BLaER1 (cell line): ENCODE measurements at regions not wholly inside any gene's neighbourhood (a gene's known extent, or its start where the extent isn't known, plus 50 kb on each side); places are given as distances from the start of the nearest gene placed in this dataset.

ENCODE experiments used
- H3K27ac ChIP-seq: shearing (Covaris generic); formaldehyde crosslinking; 2 replicates; pipeline ENCODE4 v1.8.1; 2022
- H3K27me3 ChIP-seq: shearing (Covaris generic); formaldehyde crosslinking; 2 replicates; pipeline ENCODE4 v1.8.1; 2022
- H3K36me3 ChIP-seq: shearing (Covaris generic); formaldehyde crosslinking; 2 replicates; pipeline ENCODE4 v1.8.1; 2022
- H3K4me1 ChIP-seq: shearing (Covaris generic); formaldehyde crosslinking; 2 replicates; pipeline ENCODE4 v1.8.1; 2022
- H3K4me2 ChIP-seq: shearing (Covaris generic); formaldehyde crosslinking; 2 replicates; pipeline ENCODE4 v1.8.1; 2022
- H3K4me3 ChIP-seq: shearing (Covaris generic); formaldehyde crosslinking; 2 replicates; pipeline ENCODE4 v1.8.1; 2022
- H3K9ac ChIP-seq: shearing (Covaris generic); formaldehyde crosslinking; 2 replicates; pipeline ENCODE4 v1.8.1; 2022
- H3K9me3 ChIP-seq: shearing (Covaris generic); formaldehyde crosslinking; 2 replicates; pipeline ENCODE4 v1.8.1; 2022
- H4K20me1 ChIP-seq: shearing (Covaris generic); formaldehyde crosslinking; 2 replicates; pipeline ENCODE4 v1.8.1; 2022
- Cebpa-rat ChIP-seq: shearing (Covaris generic); IDR thresholded peaks from 2 replicates; pipeline ENCODE4 v1.8.1; 2022

DNA sequence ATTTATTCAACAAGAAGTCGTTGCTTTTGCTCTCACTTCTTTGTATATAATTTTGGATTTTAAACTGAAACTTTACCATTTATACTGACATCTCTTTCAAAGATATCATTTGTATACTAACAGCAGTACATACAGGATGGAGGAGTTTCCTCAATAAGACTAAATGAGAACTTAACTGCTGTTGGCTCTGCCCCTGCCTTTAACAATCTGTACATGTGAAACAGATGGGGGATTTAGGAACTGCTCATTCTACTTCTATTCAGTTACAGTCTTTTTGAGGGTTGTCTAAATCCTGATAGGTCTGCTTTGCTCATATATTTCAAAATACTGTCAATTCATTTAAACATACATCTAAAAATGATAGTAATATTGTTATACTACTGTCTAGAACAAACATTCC, 663.2 kb downstream of the ADGRL2 start:
- no peak overlapping the region for H3K4me3 ChIP-seq
- no peaks in the 10 kb centered on the region for H3K27me3 ChIP-seq
- no peak for TF ChIP-seq Cebpa-rat
- H3K4me1 ChIP-seq, result no peaks in the 10 kb centered on the region
- H3K4me2 ChIP-seq, result no peak overlapping the region
- H3K27ac ChIP-seq, result no peak overlapping the region
- no peaks in the 10 kb centered on the region for H3K9me3 ChIP-seq
- H4K20me1 ChIP-seq, result no peaks in the 10 kb centered on the region
- H3K36me3 ChIP-seq, result no peaks in the 10 kb centered on the region
- no peak overlapping the region for H3K9ac ChIP-seq

DNA sequence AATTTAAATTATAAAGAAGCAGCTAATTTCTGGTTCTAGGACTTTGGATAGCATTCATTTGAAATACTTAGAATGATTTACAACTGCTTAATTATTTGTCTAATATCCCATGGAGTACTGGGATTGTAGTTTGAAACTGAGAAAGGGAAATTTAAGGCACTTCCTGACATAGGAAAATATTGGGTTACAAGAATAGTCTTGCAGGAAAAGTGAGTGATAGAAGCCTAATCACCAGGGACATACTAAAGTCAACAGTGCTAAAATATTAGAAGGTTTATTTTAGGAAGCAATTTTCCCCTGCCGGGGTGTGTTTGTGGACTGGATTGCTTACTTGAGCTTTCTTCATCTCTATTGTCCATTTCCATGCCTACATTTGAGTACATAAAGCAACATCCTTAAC, 661.6 kb downstream of the ADGRL2 start:
- H3K27ac ChIP-seq, result no peak overlapping the region
- H3K9ac ChIP-seq, result no peak overlapping the region
- no peaks in the 10 kb centered on the region for H3K9me3 ChIP-seq
- no peak for TF ChIP-seq Cebpa-rat
- no peak overlapping the region for H3K4me2 ChIP-seq
- H3K27me3 ChIP-seq, result no peaks in the 10 kb centered on the region
- H3K4me3 ChIP-seq, result no peak overlapping the region
- H3K36me3 ChIP-seq, result no peaks in the 10 kb centered on the region
- no peaks in the 10 kb centered on the region for H4K20me1 ChIP-seq
- H3K4me1 ChIP-seq, result no peaks in the 10 kb centered on the region

DNA sequence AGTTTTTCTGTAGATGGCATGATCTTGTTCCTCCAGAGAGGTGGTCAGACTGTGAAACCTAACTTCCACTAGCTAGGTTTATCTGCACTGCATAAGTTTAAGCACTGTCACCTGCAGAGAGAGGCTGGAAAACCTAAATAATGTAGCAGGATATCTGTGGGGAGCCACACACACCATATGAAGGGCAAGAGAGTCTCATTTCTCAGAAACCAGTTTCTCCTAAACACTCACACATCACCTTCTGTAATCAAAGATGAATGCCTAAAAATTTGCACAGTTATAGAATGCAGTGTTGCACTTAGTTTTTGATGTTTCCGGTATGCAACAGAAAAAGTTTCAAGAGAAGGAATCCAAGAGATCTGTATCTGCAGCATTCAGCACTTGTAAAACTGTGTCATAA, 654.6 kb downstream of the ADGRL2 start:
- no peak for TF ChIP-seq Cebpa-rat
- H3K36me3 ChIP-seq, result no peaks in the 10 kb centered on the region
- H3K9me3 ChIP-seq, result peaks cover 6% of the 10 kb centered on the region
- H3K27me3 ChIP-seq, result no peaks in the 10 kb centered on the region
- no peak overlapping the region for H3K4me3 ChIP-seq
- H3K9ac ChIP-seq, result peak overlapping the region; percentile 29; the same call in 1 of the 2 replicates
- H4K20me1 ChIP-seq, result no peaks in the 10 kb centered on the region
- peaks cover 18% of the 10 kb centered on the region; the same call in 1 of the 2 replicates for H3K4me1 ChIP-seq
- H3K27ac ChIP-seq, result no peak overlapping the region
- H3K4me2 ChIP-seq, result peak overlapping the region; percentile 42

DNA sequence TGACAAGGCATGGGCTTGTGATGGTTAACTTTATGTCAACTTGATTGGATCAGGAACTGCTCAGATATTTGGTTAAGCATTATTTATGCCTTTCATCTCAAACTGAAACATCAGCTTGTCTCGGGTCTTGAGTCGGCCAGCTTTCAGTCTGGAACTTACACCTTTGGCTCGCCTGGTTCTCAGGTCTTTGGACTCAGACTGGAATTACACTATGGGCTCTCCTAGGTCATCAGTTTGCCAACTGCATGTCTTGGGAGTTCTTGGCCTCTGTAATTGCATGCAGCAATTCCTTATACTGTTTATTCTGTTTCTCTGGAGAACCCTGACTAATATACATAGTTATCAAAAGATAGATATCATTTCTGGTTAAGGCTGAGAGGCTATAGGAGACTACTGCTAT, 653.7 kb downstream of the ADGRL2 start:
- no peak for TF ChIP-seq Cebpa-rat
- Histone ChIP-seq H4K20me1 (no peaks in the 10 kb centered on the region), H3K27ac (no peak overlapping the region), H3K9me3 (peaks cover 6% of the 10 kb centered on the region), H3K4me1 (peaks cover 18% of the 10 kb centered on the region; the same call in 1 of the 2 replicates), H3K36me3 (no peaks in the 10 kb centered on the region), H3K4me3 (no peak overlapping the region), H3K27me3 (no peaks in the 10 kb centered on the region), H3K9ac (no peak overlapping the region), H3K4me2 (no peak overlapping the region)

DNA sequence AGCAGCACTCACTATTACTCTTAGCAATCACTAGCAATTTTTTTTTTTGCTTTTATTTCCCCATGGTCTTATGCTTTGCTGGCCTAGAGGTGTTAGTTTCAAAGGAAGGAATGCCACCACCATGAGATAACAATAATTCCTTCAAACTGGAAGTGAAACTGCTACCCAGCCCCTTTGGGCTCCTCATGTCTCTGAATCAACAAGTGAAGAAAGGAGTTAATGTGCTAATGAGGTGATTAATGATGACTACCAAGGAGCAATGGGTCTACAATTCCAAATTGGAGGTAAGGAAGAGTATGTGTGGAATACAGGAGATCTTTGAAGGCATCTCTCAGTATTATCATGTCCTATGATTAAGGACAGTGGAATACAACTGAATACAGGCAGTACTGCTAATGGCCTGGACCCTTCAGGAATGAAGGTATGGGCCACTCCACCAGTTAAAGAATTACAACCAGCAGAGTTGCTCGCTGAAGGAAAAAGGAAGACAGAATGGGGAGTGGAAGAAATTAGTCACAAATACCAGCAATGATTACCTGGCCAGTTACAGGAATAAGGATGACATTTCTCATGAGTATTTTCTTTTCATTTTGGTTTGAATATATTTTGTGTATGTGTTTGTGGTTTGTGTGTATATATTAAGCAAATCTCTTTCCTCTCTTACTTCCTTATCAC, 652.9 kb downstream of the ADGRL2 start:
- H3K27me3 ChIP-seq, result no peaks in the 10 kb centered on the region
- no peak overlapping the region for H3K4me2 ChIP-seq
- H3K36me3 ChIP-seq, result no peaks in the 10 kb centered on the region
- TF ChIP-seq Cebpa-rat, result no peak
- H3K9ac ChIP-seq, result no peak overlapping the region
- no peaks in the 10 kb centered on the region for H4K20me1 ChIP-seq
- H3K4me3 ChIP-seq, result no peak overlapping the region
- H3K9me3 ChIP-seq, result peaks cover 6% of the 10 kb centered on the region
- peaks cover 18% of the 10 kb centered on the region; the same call in 1 of the 2 replicates for H3K4me1 ChIP-seq
- H3K27ac ChIP-seq, result no peak overlapping the region

DNA sequence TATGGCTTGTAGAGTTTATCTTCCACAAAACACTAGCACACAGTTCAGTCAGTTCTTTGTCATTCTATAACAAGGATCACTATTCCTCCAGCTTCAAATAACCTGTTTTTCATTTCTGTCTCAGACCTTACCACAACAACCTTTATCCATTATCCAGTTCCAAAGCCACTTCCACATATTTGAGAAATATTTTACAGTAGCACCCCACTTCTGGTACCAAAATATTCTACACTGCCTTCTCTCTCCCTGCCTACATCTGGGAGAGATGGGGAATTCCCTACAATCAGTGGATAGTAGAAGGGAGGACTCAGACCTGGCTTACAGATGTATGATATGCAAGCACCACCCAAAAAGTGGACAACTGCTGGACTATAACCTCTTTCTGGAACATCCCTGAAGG, 651.4 kb downstream of the ADGRL2 start:
- H3K4me3 ChIP-seq, result no peak overlapping the region
- peaks cover 6% of the 10 kb centered on the region for H3K9me3 ChIP-seq
- H3K27me3 ChIP-seq, result no peaks in the 10 kb centered on the region
- H3K27ac ChIP-seq, result no peak overlapping the region
- TF ChIP-seq Cebpa-rat, result no peak
- peaks cover 18% of the 10 kb centered on the region; the same call in 1 of the 2 replicates for H3K4me1 ChIP-seq
- H4K20me1 ChIP-seq, result no peaks in the 10 kb centered on the region
- no peaks in the 10 kb centered on the region for H3K36me3 ChIP-seq
- no peak overlapping the region for H3K9ac ChIP-seq
- no peak overlapping the region for H3K4me2 ChIP-seq

DNA sequence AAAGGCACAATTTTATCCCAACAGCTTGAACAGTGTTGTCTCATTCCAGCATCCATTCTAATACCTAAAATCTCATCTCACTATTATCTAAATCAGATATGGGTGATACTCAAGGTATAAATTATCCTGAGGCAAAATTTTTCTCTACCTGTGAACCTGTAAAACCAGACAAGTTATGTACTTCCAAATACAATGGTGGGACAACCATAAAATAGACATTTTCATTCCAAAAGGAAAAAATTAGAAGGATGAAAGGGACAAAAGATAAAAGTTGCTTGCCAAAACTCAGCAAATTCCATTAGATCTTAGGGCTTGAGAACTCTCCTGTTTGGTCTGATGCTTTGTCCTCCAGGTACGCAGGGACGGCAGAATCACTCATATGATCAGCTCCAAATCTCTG, 650.5 kb downstream of the ADGRL2 start:
- Histone ChIP-seq H3K4me2 (no peak overlapping the region), H3K9me3 (peaks cover 6% of the 10 kb centered on the region)
- no peak for TF ChIP-seq Cebpa-rat

DNA sequence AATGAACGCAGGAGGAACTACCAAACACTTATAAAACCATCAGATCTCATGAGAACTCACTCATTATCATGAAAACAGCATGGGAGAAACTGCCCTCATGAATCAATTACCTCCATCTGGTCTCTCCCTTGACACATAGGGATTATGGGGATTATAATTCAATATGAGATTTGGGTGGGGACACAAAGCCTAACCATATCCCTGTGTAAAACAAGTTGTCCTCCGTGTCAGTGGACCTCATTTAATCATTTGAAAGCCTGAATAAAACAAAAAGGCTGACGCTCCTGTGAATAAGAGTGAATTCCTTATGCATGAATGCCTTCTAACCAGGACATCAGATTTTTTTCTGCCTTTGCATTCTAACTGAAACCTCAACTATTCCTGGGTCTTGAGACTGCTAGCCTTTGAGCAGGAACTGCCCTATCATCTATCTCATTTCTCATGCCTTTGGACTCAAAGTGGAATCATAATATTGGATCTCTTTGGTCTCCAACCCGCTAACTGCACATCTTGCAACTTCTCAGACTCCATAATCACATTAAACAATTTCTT, 648.8 kb downstream of the ADGRL2 start:
- H3K4me1 ChIP-seq, result 0 out of 2 replicates have a peak, but pooled peaks cover 3% of the 10 kb centered on the region
- no peak overlapping the region for H3K9ac ChIP-seq
- no peak overlapping the region for H3K4me2 ChIP-seq
- no peak overlapping the region for H3K4me3 ChIP-seq
- no peaks in the 10 kb centered on the region for H3K27me3 ChIP-seq
- no peak overlapping the region for H3K27ac ChIP-seq
- H4K20me1 ChIP-seq, result no peaks in the 10 kb centered on the region
- H3K9me3 ChIP-seq, result peaks cover 6% of the 10 kb centered on the region
- TF ChIP-seq Cebpa-rat, result no peak
- no peaks in the 10 kb centered on the region for H3K36me3 ChIP-seq

More for the DNA sequence above, 650.5 kb downstream of the ADGRL2 start:
- Histone ChIP-seq H4K20me1 (no peaks in the 10 kb centered on the region), H3K27me3 (no peaks in the 10 kb centered on the region), H3K4me1 (peaks cover 18% of the 10 kb centered on the region; the same call in 1 of the 2 replicates), H3K9ac (no peak overlapping the region), H3K4me3 (no peak overlapping the region), H3K27ac (no peak overlapping the region), H3K36me3 (no peaks in the 10 kb centered on the region)

DNA sequence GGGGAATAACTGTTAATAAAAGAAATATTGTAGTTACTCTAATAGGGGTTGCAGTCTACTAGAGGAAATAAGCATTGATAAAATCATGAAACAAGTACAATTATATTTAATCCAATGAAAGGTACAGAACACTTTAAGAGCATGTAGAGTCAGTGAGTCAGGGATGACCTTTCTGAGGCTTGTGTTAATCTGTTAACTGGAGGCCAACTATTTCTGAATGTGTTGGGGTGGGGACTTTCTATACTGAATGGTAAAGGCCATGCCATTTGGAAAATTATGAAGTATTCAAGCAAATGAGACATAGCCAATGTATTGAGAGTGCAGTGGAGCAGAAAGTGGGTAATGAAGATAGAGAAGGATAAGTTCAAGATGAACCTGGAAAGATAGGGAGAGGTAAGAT, 646.2 kb downstream of the ADGRL2 start:
- H3K36me3 ChIP-seq, result no peaks in the 10 kb centered on the region

DNA sequence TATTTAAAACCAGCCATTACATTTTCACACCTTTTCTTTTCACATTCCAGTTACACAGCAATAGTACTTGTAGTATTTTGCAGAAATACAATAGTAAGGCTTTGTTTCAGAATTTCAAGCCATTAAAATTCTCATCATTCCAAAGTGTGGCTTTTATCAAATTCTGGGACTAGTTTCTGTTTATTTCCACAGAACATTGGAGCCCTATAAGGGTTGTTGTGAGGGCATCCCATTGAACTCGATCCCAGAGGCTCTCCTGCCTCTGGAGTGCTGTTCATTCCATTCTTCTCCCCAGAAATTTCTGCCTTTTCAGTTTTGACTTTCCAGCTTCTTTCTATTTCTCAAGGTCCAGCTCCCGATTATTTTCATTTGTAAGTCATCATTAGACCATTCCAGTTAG, 645.5 kb downstream of the ADGRL2 start:
- Histone ChIP-seq H3K27me3 (no peaks in the 10 kb centered on the region), H3K27ac (no peak overlapping the region), H3K36me3 (no peaks in the 10 kb centered on the region), H3K4me1 (no peaks in the 10 kb centered on the region), H3K4me3 (no peak overlapping the region), H3K4me2 (no peak overlapping the region), H3K9me3 (no peaks in the 10 kb centered on the region), H4K20me1 (no peaks in the 10 kb centered on the region), H3K9ac (no peak overlapping the region)
- no peak for TF ChIP-seq Cebpa-rat

More for the DNA sequence above, 646.2 kb downstream of the ADGRL2 start:
- 0 out of 2 replicates have a peak, but pooled peaks cover under 1% of the 10 kb centered on the region for H3K9me3 ChIP-seq
- no peak overlapping the region for H3K9ac ChIP-seq
- no peak overlapping the region for H3K4me2 ChIP-seq
- no peaks in the 10 kb centered on the region for H4K20me1 ChIP-seq
- H3K27ac ChIP-seq, result no peak overlapping the region
- no peak overlapping the region for H3K4me3 ChIP-seq
- no peak for TF ChIP-seq Cebpa-rat
- H3K27me3 ChIP-seq, result no peaks in the 10 kb centered on the region
- no peaks in the 10 kb centered on the region for H3K4me1 ChIP-seq
